Progenitor cell of endocrine pancreas (in vitro differentiated cells): ENCODE measurements at regions not wholly inside any gene's neighbourhood (a gene's known extent, or its start where the extent isn't known, plus 50 kb on each side); places are given as distances from the start of the nearest gene placed in this dataset.

Source experiments
- DNase-seq: peaks from one replicate; pipeline ENCODE4 v3.0.0; 2021; ENCODE audit warnings: low spot score; ENCODE audit not compliant: unreplicated experiment
- H3K27ac Mint-ChIP-seq: 2 replicates; pipeline ENCODE4 v1.8.0; 2021; ENCODE audit warnings: mild to moderate bottlenecking, moderate library complexity, mixed read lengths
- H3K27me3 Mint-ChIP-seq: 2 replicates; pipeline ENCODE4 v1.8.0; 2021; ENCODE audit warnings: mixed read lengths
- H3K36me3 Mint-ChIP-seq: 2 replicates; pipeline ENCODE4 v1.8.0; 2022; ENCODE audit warnings: mixed read lengths; ENCODE audit not compliant: insufficient read depth
- H3K4me1 Mint-ChIP-seq: 2 replicates; pipeline ENCODE4 v1.8.0; 2021; ENCODE audit warnings: low read depth, mixed read lengths
- H3K4me3 Mint-ChIP-seq: 2 replicates; pipeline ENCODE4 v1.8.0; 2021; ENCODE audit warnings: low read depth, mild to moderate bottlenecking, moderate library complexity, mixed read lengths
- H3K9me3 Mint-ChIP-seq: 2 replicates; pipeline ENCODE4 v1.8.0; 2021; ENCODE audit warnings: low read depth, mixed read lengths
- TF ChIP-seq, protein P1 (sequence below): fragments of 200-600 bp; sonication (generic); IDR thresholded peaks from one replicate; pipeline ENCODE4 v1.5.0; 2021; ENCODE audit warnings: antibody characterized with exemption, mild to moderate bottlenecking; ENCODE audit not compliant: unreplicated experiment

DNA sequence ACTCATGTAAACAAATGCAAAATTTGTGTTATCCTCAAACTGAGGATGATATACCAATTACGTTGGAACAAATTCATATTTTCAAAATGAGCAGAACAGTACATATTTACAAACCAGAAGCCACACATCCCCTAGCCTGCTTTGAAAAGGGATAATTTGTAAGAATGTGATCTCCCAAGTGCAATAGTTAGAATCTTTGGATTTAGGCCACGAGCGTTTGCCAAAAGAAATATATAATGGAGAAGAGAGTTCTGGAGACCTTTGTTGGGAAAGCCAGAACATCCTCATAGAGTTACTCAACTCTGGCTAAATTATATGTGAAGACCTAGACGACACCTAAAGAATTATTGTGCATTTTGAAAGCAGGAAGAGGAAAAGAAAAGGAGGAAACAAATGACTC lies 449.3 kb downstream of the KCNJ2 start:
- peaks cover 4% of the 10 kb centered on the region for H3K27me3 Mint-ChIP-seq
- DNase-seq = no peak
- no peak overlapping the region for H3K27ac Mint-ChIP-seq
- H3K4me1 Mint-ChIP-seq = no peaks in the 10 kb centered on the region
- no peak overlapping the region for H3K4me3 Mint-ChIP-seq
- no peaks in the 10 kb centered on the region for H3K36me3 Mint-ChIP-seq
- no peaks in the 10 kb centered on the region for H3K9me3 Mint-ChIP-seq
- TF ChIP-seq, protein P1, sequence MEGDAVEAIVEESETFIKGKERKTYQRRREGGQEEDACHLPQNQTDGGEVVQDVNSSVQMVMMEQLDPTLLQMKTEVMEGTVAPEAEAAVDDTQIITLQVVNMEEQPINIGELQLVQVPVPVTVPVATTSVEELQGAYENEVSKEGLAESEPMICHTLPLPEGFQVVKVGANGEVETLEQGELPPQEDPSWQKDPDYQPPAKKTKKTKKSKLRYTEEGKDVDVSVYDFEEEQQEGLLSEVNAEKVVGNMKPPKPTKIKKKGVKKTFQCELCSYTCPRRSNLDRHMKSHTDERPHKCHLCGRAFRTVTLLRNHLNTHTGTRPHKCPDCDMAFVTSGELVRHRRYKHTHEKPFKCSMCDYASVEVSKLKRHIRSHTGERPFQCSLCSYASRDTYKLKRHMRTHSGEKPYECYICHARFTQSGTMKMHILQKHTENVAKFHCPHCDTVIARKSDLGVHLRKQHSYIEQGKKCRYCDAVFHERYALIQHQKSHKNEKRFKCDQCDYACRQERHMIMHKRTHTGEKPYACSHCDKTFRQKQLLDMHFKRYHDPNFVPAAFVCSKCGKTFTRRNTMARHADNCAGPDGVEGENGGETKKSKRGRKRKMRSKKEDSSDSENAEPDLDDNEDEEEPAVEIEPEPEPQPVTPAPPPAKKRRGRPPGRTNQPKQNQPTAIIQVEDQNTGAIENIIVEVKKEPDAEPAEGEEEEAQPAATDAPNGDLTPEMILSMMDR = no peak

DNA sequence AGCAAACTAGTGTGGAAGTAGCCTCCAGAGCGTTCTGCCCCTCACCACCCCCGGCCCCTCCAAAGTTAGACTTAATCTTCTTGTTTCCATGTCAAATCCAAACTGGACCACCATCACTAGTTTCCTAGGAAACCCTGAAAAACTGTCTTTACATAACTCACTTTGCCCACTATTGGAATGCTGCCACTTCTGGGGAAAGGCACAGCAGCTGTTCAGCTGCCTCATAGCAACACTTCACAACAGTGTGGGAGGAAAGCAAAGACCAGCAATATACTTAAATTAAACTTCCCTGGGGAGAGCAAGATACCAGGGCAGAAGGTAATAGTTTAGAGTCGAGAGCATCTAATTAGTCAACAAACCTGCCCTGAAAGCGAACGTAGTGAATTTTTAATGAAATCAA lies 452.2 kb downstream of the KCNJ2 start:
- DNase-seq = no peak
- Mint-ChIP-seq H3K9me3 (no peaks in the 10 kb centered on the region), H3K36me3 (no peaks in the 10 kb centered on the region), H3K4me1 (no peaks in the 10 kb centered on the region), H3K27ac (no peak overlapping the region), H3K4me3 (no peak overlapping the region), H3K27me3 (peaks cover 7% of the 10 kb centered on the region)
- TF ChIP-seq, protein P1 = no peak

DNA sequence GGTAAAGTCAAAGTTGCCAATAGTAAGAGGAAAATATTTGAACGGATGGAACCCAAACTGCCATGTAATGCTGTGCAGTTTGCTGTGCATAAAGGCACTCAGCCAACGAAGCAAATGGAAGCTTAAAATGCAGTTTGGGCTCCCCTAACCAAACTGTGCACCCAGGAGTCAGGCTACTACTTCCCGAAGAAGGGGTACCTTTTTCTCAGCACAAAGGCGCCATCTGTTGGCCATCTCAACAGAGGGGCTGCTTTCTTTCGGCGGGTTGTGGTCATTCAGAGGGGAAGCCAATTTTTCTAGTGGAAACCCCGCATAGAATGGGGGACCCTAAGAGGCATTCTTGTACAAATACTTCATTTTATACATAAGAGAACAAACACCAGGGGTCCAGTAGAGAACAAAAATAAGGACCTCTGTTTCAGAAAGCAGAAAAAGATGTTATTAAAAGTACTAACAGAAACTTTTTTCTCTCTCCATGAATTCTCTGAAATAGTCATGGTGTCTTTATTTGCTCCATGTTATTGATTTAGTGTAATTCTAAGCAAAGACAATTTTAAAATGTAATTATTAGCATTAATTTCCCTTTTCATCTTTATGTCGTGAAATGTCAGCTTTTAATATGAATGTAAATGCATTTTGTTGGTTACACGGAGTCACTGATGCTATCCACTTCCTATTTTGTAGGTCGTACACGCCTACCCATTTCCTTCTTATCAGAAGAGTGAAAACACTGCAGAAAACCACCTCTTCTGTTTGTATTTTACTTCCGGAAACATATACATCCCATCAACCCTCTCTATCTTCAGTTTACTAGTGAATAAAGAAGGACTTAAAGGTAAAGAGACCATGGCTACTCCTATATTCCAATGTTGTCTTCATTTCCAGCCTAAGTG lies 453.3 kb downstream of the KCNJ2 start:
- peak; percentile 33 for DNase-seq

DNA sequence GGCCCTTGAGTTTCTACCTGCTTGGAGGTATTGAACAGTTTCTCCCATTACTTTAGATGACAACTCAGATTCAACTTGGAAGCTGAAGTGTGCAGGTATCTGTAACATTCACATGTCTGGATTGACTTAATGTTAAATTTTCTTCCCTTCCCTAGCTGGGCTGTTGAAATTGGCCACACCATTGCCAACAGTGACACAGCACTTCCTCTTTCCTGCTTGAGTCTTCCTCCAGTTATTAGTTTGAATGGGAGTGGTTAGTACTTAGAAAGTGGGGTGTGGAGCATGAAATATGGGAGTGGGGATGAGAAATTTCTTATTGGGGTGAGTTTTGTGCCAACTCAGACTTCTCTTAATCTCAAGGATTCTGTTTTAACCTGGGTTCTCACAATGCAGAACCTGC lies 454.9 kb downstream of the KCNJ2 start:
- Mint-ChIP-seq H3K36me3 (no peaks in the 10 kb centered on the region), H3K9me3 (no peaks in the 10 kb centered on the region), H3K4me1 (no peaks in the 10 kb centered on the region), H3K27me3 (peaks cover 7% of the 10 kb centered on the region), H3K4me3 (no peak overlapping the region), H3K27ac (no peak overlapping the region)
- TF ChIP-seq, protein P1 = no peak
- no peak for DNase-seq

More for the DNA sequence above, 453.3 kb downstream of the KCNJ2 start:
- Mint-ChIP-seq H3K27me3 (peaks cover 7% of the 10 kb centered on the region), H3K4me1 (no peaks in the 10 kb centered on the region), H3K27ac (no peak overlapping the region), H3K4me3 (no peak overlapping the region), H3K36me3 (no peaks in the 10 kb centered on the region), H3K9me3 (no peaks in the 10 kb centered on the region)
- TF ChIP-seq, protein P1 = peak; percentile 68

DNA sequence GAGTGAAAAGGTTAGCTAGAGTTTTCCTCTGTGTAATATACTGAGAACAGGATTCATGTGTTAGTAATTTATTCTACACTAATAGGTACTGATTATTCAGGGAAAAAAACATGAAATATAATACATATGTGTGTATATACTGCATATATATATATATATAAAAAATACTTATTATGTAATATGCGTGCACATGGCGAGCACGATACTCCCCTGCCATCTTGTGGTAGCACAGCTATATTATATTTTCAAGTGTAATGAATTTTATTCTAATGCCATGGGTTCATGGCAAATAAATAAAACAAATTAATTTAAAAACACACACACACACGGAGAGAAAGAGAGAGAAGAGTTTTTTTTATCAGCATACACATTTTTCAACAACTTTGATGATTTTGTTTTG lies 460.6 kb downstream of the KCNJ2 start:
- H3K36me3 Mint-ChIP-seq = no peaks in the 10 kb centered on the region

More for the DNA sequence above, 460.6 kb downstream of the KCNJ2 start:
- TF ChIP-seq, protein P1 = peak; percentile 11
- no peak overlapping the region for H3K4me3 Mint-ChIP-seq
- DNase-seq = no peak
- H3K4me1 Mint-ChIP-seq = no peaks in the 10 kb centered on the region
- no peak overlapping the region for H3K27ac Mint-ChIP-seq
- no peaks in the 10 kb centered on the region for H3K9me3 Mint-ChIP-seq
- no peaks in the 10 kb centered on the region for H3K27me3 Mint-ChIP-seq
